Mucosa of descending colon (tissue), 3 donors: ENCODE measurements at regions not wholly inside any gene's neighbourhood (a gene's known extent, or its start where the extent isn't known, plus 50 kb on each side); places are given as distances from the start of the nearest gene placed in this dataset.
"Not testable (repeated sequence)": the region's sequence is repeated elsewhere in the genome, so short reads cannot be mapped to it uniquely, and the experiment has no call there.

Experiments used
- ATAC-seq: fragments of 200-7000 bp; cut with Tn5 transposase; one replicate; pipeline ENCODE4 v1.9.1; 2020; ENCODE audit warnings: mild to moderate bottlenecking, moderate library complexity
- DNase-seq, 3 donors: peaks; one replicate each; pipeline ENCODE4 v3.0.0-alpha.2; 2020
- H3K36me3 ChIP-seq: fragments of 200-600 bp; one replicate; pipeline ENCODE4 v1.8.0; 2021; ENCODE audit warnings: low read depth, mild to moderate bottlenecking
- H3K4me1 ChIP-seq: fragments of 200-600 bp; one replicate; pipeline ENCODE4 v1.8.0; 2021; ENCODE audit warnings: low read depth, mild to moderate bottlenecking
- H3K4me3 ChIP-seq: fragments of 200-600 bp; one replicate; pipeline ENCODE4 v1.8.0; 2021; ENCODE audit warnings: mild to moderate bottlenecking
- H3K9me3 ChIP-seq: fragments of 200-600 bp; one replicate; pipeline ENCODE4 v1.8.0; 2021; ENCODE audit warnings: mild to moderate bottlenecking
- intact Hi-C, 2 donors: fragments of 100-400 bp; cut with DNase I in 1 of 2; cut with micrococcal nuclease in 1 of 2; formaldehyde crosslinking; loops; one replicate each; pipeline versions ENCODE4 v1.11.0 to v1.11.1; 2022; cut with DNase I, micrococcal nuclease
- TF ChIP-seq, protein P1 (sequence below): fragments of 200-600 bp; IDR thresholded peaks from one replicate; pipeline ENCODE4 v1.8.0; 2022; ENCODE audit warnings: antibody characterized with exemption, mild to moderate bottlenecking
- donor health status: DM: no; HTN: no; CAD: no; lungs with moderate emphysema.
- donor health status: DM: no; HTN: no; CAD: no.
- donor health status: DM: no; HTN: yes; CAD: no.

DNA sequence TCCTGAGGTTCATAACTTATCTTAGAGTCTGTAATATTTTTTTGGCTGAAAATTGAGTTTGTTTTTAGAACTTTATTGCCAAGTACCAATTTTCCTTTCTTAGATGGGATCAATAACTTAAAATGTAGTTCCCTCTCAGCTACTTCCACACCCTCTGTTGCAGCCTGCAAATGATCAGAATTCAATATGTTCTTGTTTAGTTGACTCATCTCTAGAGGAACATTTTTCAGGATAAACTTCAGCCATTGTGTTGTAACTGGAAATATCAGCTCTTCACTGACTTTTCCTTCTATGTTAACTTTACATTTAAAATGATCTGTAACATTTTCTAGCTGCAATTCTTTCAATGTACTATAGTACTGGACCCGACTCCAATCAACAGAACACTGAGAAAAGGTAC lies 115.7 kb downstream of the ESM1 start:
- Histone ChIP-seq H3K36me3 (no peaks in the 10 kb centered on the region), H3K9me3 (no peaks in the 10 kb centered on the region), H3K4me3 (no peak overlapping the region), H3K4me1 (no peaks in the 10 kb centered on the region)
- ATAC-seq, result no peak
- TF ChIP-seq, protein P1, sequence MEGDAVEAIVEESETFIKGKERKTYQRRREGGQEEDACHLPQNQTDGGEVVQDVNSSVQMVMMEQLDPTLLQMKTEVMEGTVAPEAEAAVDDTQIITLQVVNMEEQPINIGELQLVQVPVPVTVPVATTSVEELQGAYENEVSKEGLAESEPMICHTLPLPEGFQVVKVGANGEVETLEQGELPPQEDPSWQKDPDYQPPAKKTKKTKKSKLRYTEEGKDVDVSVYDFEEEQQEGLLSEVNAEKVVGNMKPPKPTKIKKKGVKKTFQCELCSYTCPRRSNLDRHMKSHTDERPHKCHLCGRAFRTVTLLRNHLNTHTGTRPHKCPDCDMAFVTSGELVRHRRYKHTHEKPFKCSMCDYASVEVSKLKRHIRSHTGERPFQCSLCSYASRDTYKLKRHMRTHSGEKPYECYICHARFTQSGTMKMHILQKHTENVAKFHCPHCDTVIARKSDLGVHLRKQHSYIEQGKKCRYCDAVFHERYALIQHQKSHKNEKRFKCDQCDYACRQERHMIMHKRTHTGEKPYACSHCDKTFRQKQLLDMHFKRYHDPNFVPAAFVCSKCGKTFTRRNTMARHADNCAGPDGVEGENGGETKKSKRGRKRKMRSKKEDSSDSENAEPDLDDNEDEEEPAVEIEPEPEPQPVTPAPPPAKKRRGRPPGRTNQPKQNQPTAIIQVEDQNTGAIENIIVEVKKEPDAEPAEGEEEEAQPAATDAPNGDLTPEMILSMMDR, result no peak
- intact Hi-C loops, result no loop called here
- no peak for DNase-seq

DNA sequence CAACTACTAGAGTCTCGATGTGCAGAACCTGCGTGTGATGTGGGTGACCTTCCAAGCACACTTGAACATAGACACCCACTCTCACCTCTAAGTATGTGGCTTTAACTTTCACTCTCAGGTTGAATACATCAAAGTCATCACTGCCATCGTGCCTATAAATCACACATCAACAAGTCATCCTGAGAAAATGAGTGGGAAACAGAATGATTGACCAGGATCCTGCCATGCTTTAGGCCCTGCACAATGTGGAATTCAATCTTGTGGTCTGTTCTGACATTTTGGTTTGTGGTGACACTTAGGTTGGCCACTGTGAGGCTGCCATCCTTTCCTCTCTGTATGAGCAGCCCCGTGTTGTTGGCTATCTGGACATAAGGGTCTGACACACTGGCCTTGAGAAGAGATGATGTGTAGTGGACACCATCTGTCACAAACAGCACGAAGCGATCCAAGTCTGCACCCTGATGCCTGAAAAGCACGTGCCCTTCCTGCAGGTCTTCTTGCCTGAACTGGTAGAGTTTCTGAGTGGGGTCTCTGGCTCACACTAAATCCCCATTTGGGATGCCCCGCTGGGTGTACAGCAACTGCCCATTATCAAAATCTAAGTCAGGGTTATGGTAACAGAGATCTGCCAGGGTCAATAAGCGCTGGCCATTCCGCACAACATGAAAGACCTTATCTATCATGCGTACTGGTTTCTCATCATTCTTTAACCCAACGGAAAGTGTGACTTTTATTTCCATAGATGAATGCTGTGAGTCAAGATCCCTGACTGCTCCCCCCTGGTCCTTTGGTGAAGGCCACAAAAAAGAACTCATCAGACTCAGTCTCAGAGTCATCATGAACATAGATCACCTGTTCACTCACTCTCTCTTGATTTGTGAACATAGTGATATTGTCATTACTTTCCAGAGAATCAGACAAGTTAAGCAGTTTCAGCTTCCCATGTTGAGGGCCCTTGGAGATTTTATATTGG lies 116.6 kb downstream of the ESM1 start:
- Histone ChIP-seq H3K4me3 (no peak overlapping the region), H3K9me3 (no peaks in the 10 kb centered on the region), H3K36me3 (no peaks in the 10 kb centered on the region), H3K4me1 (no peaks in the 10 kb centered on the region)
- intact Hi-C loops, result no loop called here
- TF ChIP-seq, protein P1, result no peak
- no peak for ATAC-seq
- DNase-seq, result no peak

GRCh38 chr5:54867310-54867944 lies 118.0 kb downstream of the ESM1 start:
- no peaks in the 10 kb centered on the region for H3K36me3 ChIP-seq
- no peaks in the 10 kb centered on the region for H3K4me1 ChIP-seq
- peak; percentile 29 for ATAC-seq
- TF ChIP-seq, protein P1, result no peak
- DNase-seq, result peak in 1 of 3 donors; percentile 5
- intact Hi-C loops, result no loop called here
- no peaks in the 10 kb centered on the region for H3K9me3 ChIP-seq
- no peak overlapping the region for H3K4me3 ChIP-seq

GRCh38 chr5:54864911-54865515 lies 120.4 kb downstream of the ESM1 start:
- ATAC-seq, H3K36me3 ChIP-seq, DNase-seq, H3K9me3 ChIP-seq, intact Hi-C loops, H3K4me3 ChIP-seq, H3K4me1 ChIP-seq: not testable (repeated sequence)

- Histone ChIP-seq H3K9me3 (no peaks in the 10 kb centered on the region), H3K36me3 (no peaks in the 10 kb centered on the region), H3K4me1 (no peaks in the 10 kb centered on the region), H3K4me3 (no peak overlapping the region)
- ATAC-seq (no peak), DNase-seq (no peak)
- intact Hi-C loops, result no loop called here
- TF ChIP-seq, protein P1, result no peak
Observed at GRCh38 chr5:54862036-54862435, 123.4 kb downstream of the ESM1 start.
